HCT116 (cell line): ENCODE measurements at regions not wholly inside any gene's neighbourhood (a gene's known extent, or its start where the extent isn't known, plus 50 kb on each side); places are given as distances from the start of the nearest gene placed in this dataset.

Experiments used
- ATAC-seq: fragments of 200-7000 bp; cut with Tn5 transposase; 2 replicates; pipeline ENCODE4 v1.9.1; 2020; ENCODE audit warnings: mild to moderate bottlenecking, moderate library complexity
- BruUV-seq: library from RNA; stranded (reverse); fragments of 400-500 nt; replicated peaks from 2 replicates; lab custom pipeline; 2021; lab: Mats Ljungman, UMichigan
- CTCF ChIA-PET: fragments of 300-600 bp; sonication (Branson Sonifier 250); formaldehyde crosslinking; loops from one replicate; lab custom pipeline; 2021; ENCODE audit warnings: antibody characterized with exemption; lab: Charles Lee
- POLR2A ChIA-PET: fragments of 300-600, 350-600 bp; sonication (Branson Sonifier 250); formaldehyde crosslinking; loops from one replicate; lab custom pipeline; 2021; ENCODE audit warnings: antibody characterized with exemption; lab: Charles Lee
- RAD21 ChIA-PET, 2 experiments: fragments of 300-600 bp; sonication (Branson Sonifier 250); formaldehyde crosslinking; loops; one replicate each; lab custom pipeline; 2023; ENCODE audit warnings: low total read pairs in 2 of 2; ENCODE audit not compliant: uncharacterized antibody in 2 of 2, unreplicated experiment in 2 of 2, low non-redundant PET in 1 of 2; lab: Charles Lee
- DNase-seq: peaks from one replicate; pipeline ENCODE4 v3.0.0-alpha.2; 2010; ENCODE audit warnings: low read depth, low spot score
- H2AFZ ChIP-seq: fragments of 200-600 bp; shearing (Covaris generic), sonication (generic); 2 replicates; pipeline ENCODE4 v1.6.1; 2017; ENCODE audit warnings: low read depth, mixed run types, mixed read lengths, antibody characterized with exemption, low read length; ENCODE audit not compliant: poor library complexity, severe bottlenecking
- H3K27ac ChIP-seq: 2 replicates; pipeline ENCODE4 v1.5.1; 2012; ENCODE audit warnings: low read depth, low read length
- H3K27me3 ChIP-seq: fragments of 200-600 bp; sonication (generic); 2 replicates; pipeline ENCODE4 v1.6.1; 2016; ENCODE audit warnings: mixed run types, low read length, mixed read lengths; ENCODE audit not compliant: insufficient read depth
- H3K36me3 ChIP-seq, 2 experiments: fragments of 200-500 bp in 1 of 2; fragments of 200-600 bp in 1 of 2; sonication (Bioruptor generic) in 1 of 2; sonication (generic) in 1 of 2; 2 replicates each; pipeline versions ENCODE4 v1.5.1 to v1.6.1; 2014 to 2016; ENCODE audit warnings: low read length in 2 of 2, inconsistent platforms in 1 of 2, mixed read lengths in 1 of 2, mixed run types in 1 of 2; ENCODE audit not compliant: insufficient read depth in 2 of 2, control insufficient read depth in 1 of 2
- H3K4me1 ChIP-seq, 2 experiments: fragments of 200-600 bp in 1 of 2; sonication (generic) in 1 of 2; 2 replicates each; pipeline versions ENCODE4 v1.5.1 to v1.6.1; 2012 to 2017; ENCODE audit warnings: low read length in 2 of 2, inconsistent platforms in 1 of 2, mild to moderate bottlenecking in 1 of 2, mixed read lengths in 1 of 2, mixed run types in 1 of 2, moderate library complexity in 1 of 2; ENCODE audit not compliant: insufficient read depth in 2 of 2, control insufficient read depth in 1 of 2
- H3K4me2 ChIP-seq: fragments of 200-600 bp; sonication (generic); 2 replicates; pipeline ENCODE4 v1.6.1; 2017; ENCODE audit warnings: mixed run types, low read length, mixed read lengths
- H3K4me3 ChIP-seq, 2 experiments: fragments of 200-600 bp in 1 of 2; sonication (generic) in 1 of 2; replicated peaks in 1 of 2; 2 replicates each; pipeline ENCODE4 v1.5.1; 2011 to 2016; ENCODE audit warnings: low read length in 2 of 2, control low read depth in 1 of 2, low read depth in 1 of 2, mild to moderate bottlenecking in 1 of 2, mixed read lengths in 1 of 2, mixed run types in 1 of 2
- H3K79me2 ChIP-seq: fragments of 200-600 bp; sonication (generic); 2 replicates; pipeline ENCODE4 v1.6.1; 2017; ENCODE audit warnings: mild to moderate bottlenecking, mixed run types, low read length, moderate library complexity, mixed read lengths; ENCODE audit not compliant: insufficient read depth
- H3K9ac ChIP-seq: fragments of 200-600 bp; sonication (generic); 2 replicates; pipeline ENCODE4 v1.6.1; 2016; ENCODE audit warnings: low read length, mixed read lengths
- H3K9me2 ChIP-seq: fragments of 200-600 bp; sonication (generic), shearing (Covaris generic); 2 replicates; pipeline ENCODE4 v1.6.1; 2017; ENCODE audit warnings: mixed run types, mild to moderate bottlenecking, moderate library complexity; ENCODE audit not compliant: insufficient read depth
- H3K9me3 ChIP-seq, 2 experiments: fragments of 200-500 bp in 1 of 2; fragments of 200-600 bp in 1 of 2; sonication (Bioruptor generic) in 1 of 2; sonication (generic) in 1 of 2; 2 replicates each; pipeline ENCODE4 v1.6.1; 2014 to 2017; ENCODE audit warnings: low read length in 2 of 2, mixed read lengths in 2 of 2, inconsistent platforms in 1 of 2, low read depth in 1 of 2, mild to moderate bottlenecking in 1 of 2, mixed run types in 1 of 2, moderate library complexity in 1 of 2; ENCODE audit not compliant: control insufficient read depth in 1 of 2, insufficient read depth in 1 of 2
- H4K20me1 ChIP-seq: fragments of 200-600 bp; sonication (generic), shearing (Covaris generic); 2 replicates; pipeline ENCODE4 v1.6.1; 2017; ENCODE audit warnings: mixed run types, mild to moderate bottlenecking, moderate library complexity; ENCODE audit not compliant: insufficient read depth
- CEBPB ChIP-seq: IDR thresholded peaks from 2 replicates; pipeline ENCODE4 v1.6.1; 2012; ENCODE audit warnings: low read depth
- FOSL1 ChIP-seq: IDR thresholded peaks from 2 replicates; pipeline ENCODE4 v1.6.1; 2012; ENCODE audit warnings: low read depth
- POLR2A ChIP-seq: IDR thresholded peaks from 2 replicates; pipeline ENCODE4 v1.7.0; 2011; ENCODE audit warnings: borderline replicate concordance; ENCODE audit not compliant: insufficient read depth, insufficient read length; ENCODE audit errors: extremely low read depth
- SIN3A ChIP-seq: IDR thresholded peaks from 2 replicates; pipeline ENCODE4 v1.6.1; 2012; ENCODE audit warnings: low read depth
- YY1 ChIP-seq: IDR thresholded peaks from 2 replicates; pipeline ENCODE4 v1.6.1; 2011; ENCODE audit warnings: low read length, low read depth, moderate library complexity, mild to moderate bottlenecking; ENCODE audit not compliant: insufficient replicate concordance; ENCODE audit errors: extremely low read depth
- intact Hi-C: fragments of 100-400 bp; cut with micrococcal nuclease; formaldehyde crosslinking; loops from 2 replicates; pipeline ENCODE4 v1.10.0; 2022

GRCh38 chr6:100209323-100210136, 215.5 kb upstream of the MCHR2 start:
- Histone ChIP-seq H3K4me3 (no peak overlapping the region), H3K27ac (no peak overlapping the region), H3K36me3 (no peaks in the 10 kb centered on the region), H4K20me1 (no peaks in the 10 kb centered on the region), H3K4me2 (no peak overlapping the region), H3K9me2 (no peaks in the 10 kb centered on the region), H3K9ac (no peak overlapping the region), H3K4me1 (no peaks in the 10 kb centered on the region), H3K27me3 (no peaks in the 10 kb centered on the region), H3K79me2 (no peaks in the 10 kb centered on the region), H3K9me3 (no peaks in the 10 kb centered on the region; a peak in 1 of 4 replicates), H2AFZ (no peak overlapping the region)
- intact Hi-C loops: no loop called here
- ATAC-seq: no peak
- ChIA-PET CTCF (no interaction called here), RAD21 (no interaction called here), POLR2A (no interaction called here)
- BruUV-seq: no TSS peak
- DNase-seq: no peak
- no peak for TF ChIP-seq SIN3A
- no peak for TF ChIP-seq POLR2A
- TF ChIP-seq YY1: no peak

GRCh38 chr6:100203400-100203799, 209.4 kb upstream of the MCHR2 start:
- RAD21 ChIA-PET: no interaction called here
- POLR2A ChIA-PET: no interaction called here
- ATAC-seq (no peak), DNase-seq (peak; percentile 53)
- H3K36me3 ChIP-seq: 0 out of 4 replicates have a peak, but pooled peaks cover 0 to 6% of the 10 kb centered on the region in 2 experiments
- intact Hi-C loops: no loop called here
- H3K9me3 ChIP-seq: no peaks in the 10 kb centered on the region; a peak in 1 of 4 replicates
- BruUV-seq: no TSS peak
- H4K20me1 ChIP-seq: no peaks in the 10 kb centered on the region
- H3K79me2 ChIP-seq: no peaks in the 10 kb centered on the region
- H3K4me3 ChIP-seq: no peak overlapping the region
- peak overlapping the region; percentile 23; the same call in 1 of the 2 replicates for H3K4me2 ChIP-seq
- H2AFZ ChIP-seq: peak overlapping the region; percentile 57
- peaks cover 10 to 20% of the 10 kb centered on the region in 2 experiments for H3K4me1 ChIP-seq
- H3K27me3 ChIP-seq: no peaks in the 10 kb centered on the region
- no peak for TF ChIP-seq CEBPB
- TF ChIP-seq FOSL1: peak; percentile 22; the same call in 1 of the 2 replicates
- CTCF ChIA-PET: no interaction called here
- no peak overlapping the region for H3K9ac ChIP-seq
- peak overlapping the region; percentile 61 for H3K27ac ChIP-seq
- H3K9me2 ChIP-seq: no peaks in the 10 kb centered on the region
